Lung (tissue), 11 donors: ENCODE measurements at regions not wholly inside any gene's neighbourhood (a gene's known extent, or its start where the extent isn't known, plus 50 kb on each side); places are given as distances from the start of the nearest gene placed in this dataset.

ENCODE experiments used
- ATAC-seq: fragments of 200-7000 bp; cut with Tn5 transposase; one replicate; pipeline ENCODE4 v1.9.1; 2020; ENCODE audit warnings: moderate number of reproducible peaks; ENCODE audit not compliant: insufficient read depth, low FRiP score
- DNase-seq, 3 donors: peaks; one replicate each; pipeline ENCODE4 v3.0.0-alpha.2; 2013 to 2017
- H3K27ac ChIP-seq, 2 donors: one replicate each; pipeline ENCODE4 v1.5.1; 2013; ENCODE audit warnings: mild to moderate bottlenecking in 2 of 2, moderate library complexity in 2 of 2, control low read depth in 1 of 2, inconsistent platforms in 1 of 2, low read depth in 1 of 2, low read length in 1 of 2
- H3K27me3 ChIP-seq, 3 donors: one replicate each; pipeline ENCODE4 v1.5.1; 2013; ENCODE audit warnings: low read length in 2 of 3; ENCODE audit not compliant: control insufficient read depth in 3 of 3, insufficient read depth in 3 of 3
- H3K36me3 ChIP-seq, 4 donors: one replicate each; pipeline ENCODE4 v1.5.1; 2013; ENCODE audit warnings: low read length in 4 of 4, mild to moderate bottlenecking in 1 of 4, moderate library complexity in 1 of 4; ENCODE audit not compliant: control insufficient read depth in 4 of 4, insufficient read depth in 4 of 4
- H3K4me1 ChIP-seq, 5 donors: one replicate each; pipeline ENCODE4 v1.5.1; 2013; ENCODE audit warnings: low read length in 5 of 5, mild to moderate bottlenecking in 2 of 5, moderate library complexity in 1 of 5; ENCODE audit not compliant: control insufficient read depth in 5 of 5, insufficient read depth in 5 of 5
- H3K4me3 ChIP-seq: one replicate; pipeline ENCODE4 v1.5.1; 2013; ENCODE audit warnings: mild to moderate bottlenecking, control low read depth, moderate library complexity
- H3K9ac ChIP-seq, 2 donors: one replicate each; pipeline ENCODE4 v1.5.1; 2013; ENCODE audit warnings: low read length in 2 of 2, control low read depth in 1 of 2; ENCODE audit not compliant: insufficient read depth in 1 of 2
- H3K9me3 ChIP-seq, 4 donors: one replicate each; pipeline ENCODE4 v1.5.1; 2013; ENCODE audit warnings: low read length in 3 of 4, mild to moderate bottlenecking in 1 of 4, moderate library complexity in 1 of 4; ENCODE audit not compliant: control insufficient read depth in 4 of 4, insufficient read depth in 3 of 4
- WGBS, 2 donors: extraction: QIAGEN DNeasy Blood & Tissue Kit; methylation state at CpG; one replicate each; pipeline ENCODE4 v1.1.7; 2013; 5-methylcytosine and 5-hydroxymethylcytosine counted together
- TF ChIP-seq, protein P1 (sequence below): IDR thresholded peaks from 2 replicates; pipeline ENCODE4 v1.5.1; 2012; ENCODE audit warnings: mild to moderate bottlenecking; ENCODE audit errors: control extremely low read depth, extremely low read depth
- donor health status: control.
- donor health status: control.
- donor health status: Bipolar disorder and iron deficiency.
- donor health status: healthy.
- donor health status: DM: yes; HTN: yes; CAD: no.

DNA sequence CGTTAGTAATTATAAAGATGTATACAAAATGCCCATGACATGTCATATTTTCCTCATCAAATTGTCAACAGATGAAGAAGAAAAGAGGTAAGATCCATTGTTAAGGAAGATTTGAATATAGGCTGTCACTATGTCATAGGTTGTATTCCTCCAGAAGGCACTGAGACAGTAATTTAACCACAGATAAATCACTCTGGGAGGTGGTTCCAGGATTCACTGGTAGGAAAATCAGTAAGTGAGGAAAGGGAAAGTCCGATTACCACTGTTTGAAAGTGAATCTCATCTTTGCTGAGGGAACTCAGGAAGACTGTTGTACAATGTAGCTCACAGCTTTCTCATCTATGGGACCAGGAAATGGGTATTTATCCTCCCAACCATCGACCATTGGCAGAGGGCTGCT, 152.8 kb upstream of the TMEFF2 start:
- DNase-seq (no peak), ATAC-seq (no peak)
- Histone ChIP-seq H3K4me3 (no peak overlapping the region), H3K27ac (no peak overlapping the region), H3K27me3 (no peaks in the 10 kb centered on the region), H3K4me1 (no peaks in the 10 kb centered on the region), H3K9ac (no peak overlapping the region), H3K9me3 (no peaks in the 10 kb centered on the region), H3K36me3 (no peaks in the 10 kb centered on the region)
- 71 to 81% methylated on average over 3 of the region's 3 CpGs for WGBS, 2 donors
- TF ChIP-seq, protein P1, sequence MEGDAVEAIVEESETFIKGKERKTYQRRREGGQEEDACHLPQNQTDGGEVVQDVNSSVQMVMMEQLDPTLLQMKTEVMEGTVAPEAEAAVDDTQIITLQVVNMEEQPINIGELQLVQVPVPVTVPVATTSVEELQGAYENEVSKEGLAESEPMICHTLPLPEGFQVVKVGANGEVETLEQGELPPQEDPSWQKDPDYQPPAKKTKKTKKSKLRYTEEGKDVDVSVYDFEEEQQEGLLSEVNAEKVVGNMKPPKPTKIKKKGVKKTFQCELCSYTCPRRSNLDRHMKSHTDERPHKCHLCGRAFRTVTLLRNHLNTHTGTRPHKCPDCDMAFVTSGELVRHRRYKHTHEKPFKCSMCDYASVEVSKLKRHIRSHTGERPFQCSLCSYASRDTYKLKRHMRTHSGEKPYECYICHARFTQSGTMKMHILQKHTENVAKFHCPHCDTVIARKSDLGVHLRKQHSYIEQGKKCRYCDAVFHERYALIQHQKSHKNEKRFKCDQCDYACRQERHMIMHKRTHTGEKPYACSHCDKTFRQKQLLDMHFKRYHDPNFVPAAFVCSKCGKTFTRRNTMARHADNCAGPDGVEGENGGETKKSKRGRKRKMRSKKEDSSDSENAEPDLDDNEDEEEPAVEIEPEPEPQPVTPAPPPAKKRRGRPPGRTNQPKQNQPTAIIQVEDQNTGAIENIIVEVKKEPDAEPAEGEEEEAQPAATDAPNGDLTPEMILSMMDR: no peak

DNA sequence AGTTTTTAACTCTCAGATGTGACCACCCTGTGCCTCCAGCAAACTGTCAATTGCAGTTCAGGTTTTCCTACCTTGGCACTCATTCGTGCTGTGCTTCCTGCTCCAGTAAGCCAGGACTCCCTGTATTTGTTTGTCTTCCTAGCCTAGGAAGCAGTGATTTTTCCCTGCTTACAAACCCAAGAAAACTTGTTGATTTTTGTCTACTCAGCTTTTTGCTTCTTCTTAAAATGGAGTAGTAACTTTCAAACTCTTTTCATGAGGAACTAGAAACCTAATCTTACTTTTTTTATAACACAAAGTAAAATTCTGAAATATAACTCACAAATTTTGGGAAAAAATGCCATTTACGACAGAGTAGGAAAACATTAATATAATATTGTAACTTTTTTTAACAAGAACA, 150.6 kb upstream of the TMEFF2 start:
- no peak overlapping the region for H3K27ac ChIP-seq
- TF ChIP-seq, protein P1: no peak
- no peaks in the 10 kb centered on the region for H3K27me3 ChIP-seq
- no peaks in the 10 kb centered on the region for H3K36me3 ChIP-seq
- ATAC-seq: no peak
- no peaks in the 10 kb centered on the region for H3K9me3 ChIP-seq
- no peak for DNase-seq
- 78 to 80% methylated on average over 2 of the region's 2 CpGs for WGBS, 2 donors
- H3K4me1 ChIP-seq: no peaks in the 10 kb centered on the region
- H3K4me3 ChIP-seq: no peak overlapping the region
- no peak overlapping the region for H3K9ac ChIP-seq

DNA sequence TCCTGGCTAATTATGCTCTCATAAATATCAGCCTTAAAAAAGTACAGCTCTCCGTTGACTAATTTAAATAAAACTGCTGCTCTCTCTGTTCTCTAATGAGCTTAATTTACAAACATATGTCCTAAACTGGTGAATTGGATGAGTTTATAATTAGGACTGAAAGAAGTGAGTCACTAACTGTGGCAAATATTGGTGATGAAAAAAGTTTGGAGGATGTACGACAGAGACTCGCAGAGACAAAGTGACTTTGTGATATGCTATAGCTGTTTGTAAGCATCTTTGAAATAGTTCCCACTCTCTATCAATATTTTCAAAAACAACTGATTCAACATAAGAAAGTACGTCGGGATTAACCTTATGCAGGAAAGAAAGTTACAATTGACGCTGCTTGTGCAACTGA, 138.9 kb upstream of the TMEFF2 start:
- no peaks in the 10 kb centered on the region for H3K4me1 ChIP-seq
- DNase-seq (no peak), ATAC-seq (no peak)
- no peak overlapping the region for H3K4me3 ChIP-seq
- H3K27me3 ChIP-seq: no peaks in the 10 kb centered on the region
- H3K36me3 ChIP-seq: no peaks in the 10 kb centered on the region
- no peak overlapping the region for H3K27ac ChIP-seq
- H3K9me3 ChIP-seq: no peaks in the 10 kb centered on the region
- TF ChIP-seq, protein P1: no peak
- 81 to 88% methylated on average over 6 of the region's 6 CpGs for WGBS, 2 donors
- no peak overlapping the region for H3K9ac ChIP-seq

DNA sequence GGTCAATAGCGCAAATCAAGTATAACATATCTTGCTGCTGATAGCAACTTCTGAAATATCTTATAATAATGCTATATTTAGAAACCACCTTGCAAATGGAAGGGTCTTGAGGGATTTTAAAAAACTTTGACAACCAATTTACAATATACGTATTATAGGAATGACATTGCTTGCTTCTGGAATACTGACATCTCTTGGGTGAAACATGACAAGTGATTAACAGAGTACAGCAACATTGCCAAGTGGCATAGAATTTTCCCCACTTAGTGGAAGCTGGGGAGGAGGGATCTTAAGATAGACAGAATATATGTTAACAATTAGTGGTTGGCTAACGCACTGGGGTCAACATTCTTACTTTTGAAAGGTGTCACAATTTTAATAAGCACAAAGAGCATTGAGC, 133.6 kb upstream of the TMEFF2 start:
- 93% methylated on average over 3 of the region's 3 CpGs for whole genome bisulfite sequencing, 2 donors

More for the DNA sequence above, 133.6 kb upstream of the TMEFF2 start:
- TF ChIP-seq, protein P1: no peak
- no peaks in the 10 kb centered on the region for H3K9me3 ChIP-seq
- no peak overlapping the region for H3K9ac ChIP-seq
- no peak overlapping the region for H3K4me3 ChIP-seq
- H3K36me3 ChIP-seq: no peaks in the 10 kb centered on the region
- no peak overlapping the region for H3K27ac ChIP-seq
- DNase-seq (no peak), ATAC-seq (no peak)
- H3K27me3 ChIP-seq: no peaks in the 10 kb centered on the region
- no peaks in the 10 kb centered on the region for H3K4me1 ChIP-seq
